Left ventricle myocardium superior (tissue), 1 donor: ENCODE measurements at regions not wholly inside any gene's neighbourhood (a gene's known extent, or its start where the extent isn't known, plus 50 kb on each side); places are given as distances from the start of the nearest gene placed in this dataset.

Experiments
- ATAC-seq: fragments of 200-7000 bp; cut with Tn5 transposase; one replicate; pipeline ENCODE4 v1.9.1; 2020; ENCODE audit warnings: mild to moderate bottlenecking, moderate library complexity
- DNase-seq: peaks from one replicate; pipeline ENCODE4 v3.0.0-alpha.2; 2020
- intact Hi-C: fragments of 100-400 bp; cut with micrococcal nuclease; formaldehyde crosslinking; loops from one replicate; pipeline ENCODE4 v1.11.0; 2022
- donor health status: DM: no; HTN: yes; CAD: no; lungs with severe emphysema.

- intact Hi-C loops, result no loop called here
- DNase-seq, result no peak
- ATAC-seq, result no peak
These were observed 393.9 kb downstream of the RPS24 start for GRCh38 chr10:78427497-78428031.

- intact Hi-C loops, result no loop called here
- DNase-seq, result no peak
- no peak for ATAC-seq
These were observed 394.9 kb downstream of the RPS24 start for GRCh38 chr10:78428579-78428978.

GRCh38 chr10:78429984-78430383 is 396.3 kb downstream of the RPS24 start:
- DNase-seq (no peak), ATAC-seq (no peak)
- intact Hi-C loops, result no loop called here

GRCh38 chr10:78432583-78432982 is 398.9 kb downstream of the RPS24 start:
- intact Hi-C loops, result no loop called here
- DNase-seq, result peak; percentile 43
- ATAC-seq, result peak; percentile 67

GRCh38 chr10:78433076-78433595 is 399.5 kb downstream of the RPS24 start:
- ATAC-seq (peak; percentile 50), DNase-seq (peak; percentile 47)
- intact Hi-C loops, result no loop called here

- DNase-seq, result peak; percentile 48
- intact Hi-C loops, result no loop called here
- ATAC-seq, result peak; percentile 68
These were observed 400.3 kb downstream of the RPS24 start for GRCh38 chr10:78433766-78434535.

- DNase-seq, result no peak
- intact Hi-C loops, result no loop called here
These were observed 401.2 kb downstream of the RPS24 start for GRCh38 chr10:78434886-78435285.

GRCh38 chr10:78435484-78436221 is 402.0 kb downstream of the RPS24 start:
- intact Hi-C loops, result no loop called here
- ATAC-seq, result no peak
- DNase-seq, result no peak

More at GRCh38 chr10:78434886-78435285, 401.2 kb downstream of the RPS24 start:
- no peak for ATAC-seq

- intact Hi-C loops, result no loop called here
- ATAC-seq (no peak), DNase-seq (no peak)
These were observed 402.5 kb downstream of the RPS24 start for GRCh38 chr10:78436222-78436573.

GRCh38 chr10:78436706-78437406 is 403.2 kb downstream of the RPS24 start:
- DNase-seq (no peak), ATAC-seq (peak; percentile 33)
- intact Hi-C loops, result no loop called here

GRCh38 chr10:78437407-78437768 is 403.7 kb downstream of the RPS24 start:
- ATAC-seq (no peak), DNase-seq (no peak)
- intact Hi-C loops, result no loop called here

- intact Hi-C loops, result no loop called here
- DNase-seq, result no peak
- ATAC-seq, result peak; percentile 11
These were observed 404.6 kb downstream of the RPS24 start for GRCh38 chr10:78437998-78438906.

GRCh38 chr10:78438907-78439809 is 405.5 kb downstream of the RPS24 start:
- ATAC-seq, result no peak
- DNase-seq, result no peak
- intact Hi-C loops, result no loop called here

- DNase-seq (no peak), ATAC-seq (no peak)
- intact Hi-C loops, result no loop called here
These were observed 407.3 kb downstream of the RPS24 start for GRCh38 chr10:78441010-78441409.

GRCh38 chr10:78441694-78442093 is 408.0 kb downstream of the RPS24 start:
- no peak for DNase-seq
- ATAC-seq, result no peak
- intact Hi-C loops, result no loop called here

- DNase-seq (no peak), ATAC-seq (no peak)
- intact Hi-C loops, result no loop called here
These were observed 409.3 kb downstream of the RPS24 start for GRCh38 chr10:78442836-78443550.

GRCh38 chr10:78443900-78444571 is 410.4 kb downstream of the RPS24 start:
- intact Hi-C loops, result no loop called here
- ATAC-seq (no peak), DNase-seq (no peak)
